Inflammatory macrophage (primary cell): ENCODE measurements at regions not wholly inside any gene's neighbourhood (a gene's known extent, or its start where the extent isn't known, plus 50 kb on each side); places are given as distances from the start of the nearest gene placed in this dataset.
A peak's percentile ranks its signal among the peaks of the same experiment; 100 is the strongest.

Experiments
- DNase-seq, 2 donors: peaks; one replicate each; pipeline ENCODE4 v3.0.0-alpha.2; 2020 to 2022

DNA sequence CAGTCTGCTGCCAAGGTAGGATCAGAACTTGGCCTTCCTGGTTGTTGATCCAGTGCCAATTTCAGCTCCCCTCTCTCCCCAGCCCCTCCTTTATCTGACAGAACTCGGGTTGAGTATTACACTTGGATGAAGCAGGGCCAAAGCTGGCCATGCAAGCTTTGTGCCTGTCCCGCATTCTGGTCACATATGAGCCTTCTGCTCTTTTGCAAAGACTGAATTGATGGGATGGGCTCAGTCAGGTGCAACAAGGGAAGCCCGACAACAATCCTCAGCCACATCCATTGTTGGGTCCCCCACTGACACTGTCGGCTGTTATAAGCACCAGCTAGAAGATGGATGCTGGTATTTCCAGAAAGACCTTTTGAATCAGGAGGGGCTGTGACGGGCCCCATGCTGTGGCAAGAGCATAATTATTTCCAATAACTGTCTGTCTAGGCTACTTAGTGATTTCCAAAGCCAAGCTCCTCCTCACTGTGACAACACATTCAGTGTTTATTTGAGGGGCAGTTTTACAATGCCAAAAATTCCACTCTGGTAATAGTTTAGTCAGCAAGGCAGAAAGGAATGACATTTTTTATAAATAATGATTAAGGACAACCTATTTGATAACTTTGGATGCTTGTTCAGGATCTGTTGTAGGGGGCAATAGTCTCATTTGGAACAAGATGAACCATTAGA is 146.8 kb upstream of the FRMD4B start:
- DNase-seq, result no peak

DNA sequence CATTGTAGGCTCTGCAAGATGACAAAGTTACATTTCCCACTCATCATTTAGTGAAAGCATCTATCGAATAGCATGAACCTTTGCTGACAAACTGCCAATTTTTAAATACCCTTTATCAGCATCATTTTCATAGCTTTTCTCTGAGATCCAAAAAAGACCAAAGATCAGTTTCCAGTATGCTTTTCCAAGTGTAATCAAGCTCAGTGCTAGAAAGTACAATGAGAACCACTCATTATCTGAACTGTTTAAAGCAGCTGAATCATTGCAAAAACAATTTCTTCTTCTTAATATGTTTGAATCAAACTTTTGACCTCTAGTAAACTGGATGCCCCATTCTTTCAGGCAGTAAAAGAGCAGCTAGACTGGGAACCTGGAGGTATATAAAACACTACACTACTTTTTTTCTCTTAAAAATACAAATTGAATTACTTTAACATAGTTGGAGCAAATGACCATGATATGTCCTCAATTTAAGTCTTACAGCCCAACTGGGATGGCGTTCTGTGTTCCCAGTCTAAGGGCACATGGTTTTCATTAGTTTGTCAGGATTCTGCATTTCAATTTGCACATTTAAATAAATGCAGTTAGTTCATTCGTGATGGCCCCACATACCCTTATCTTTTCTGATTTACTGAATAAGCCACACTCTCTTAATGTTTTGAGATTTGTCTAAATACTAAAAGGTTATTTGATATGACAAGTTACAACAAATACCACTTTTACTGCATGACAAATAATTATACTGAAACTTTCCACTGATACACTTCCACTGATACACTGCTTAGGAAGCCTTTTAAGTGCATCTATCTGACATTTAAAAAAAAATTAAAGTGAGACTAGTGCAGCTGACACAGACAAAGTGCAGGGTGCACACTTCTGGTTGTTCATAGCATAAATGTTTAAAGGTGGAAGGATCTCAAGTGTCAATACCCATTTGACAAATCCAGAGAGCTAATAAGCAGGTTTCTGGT is 146.0 kb upstream of the FRMD4B start:
- no peak for DNase-seq

- no peak for DNase-seq
These were observed 144.7 kb upstream of the FRMD4B start for GRCh38 chr3:69530554-69530953.

DNA sequence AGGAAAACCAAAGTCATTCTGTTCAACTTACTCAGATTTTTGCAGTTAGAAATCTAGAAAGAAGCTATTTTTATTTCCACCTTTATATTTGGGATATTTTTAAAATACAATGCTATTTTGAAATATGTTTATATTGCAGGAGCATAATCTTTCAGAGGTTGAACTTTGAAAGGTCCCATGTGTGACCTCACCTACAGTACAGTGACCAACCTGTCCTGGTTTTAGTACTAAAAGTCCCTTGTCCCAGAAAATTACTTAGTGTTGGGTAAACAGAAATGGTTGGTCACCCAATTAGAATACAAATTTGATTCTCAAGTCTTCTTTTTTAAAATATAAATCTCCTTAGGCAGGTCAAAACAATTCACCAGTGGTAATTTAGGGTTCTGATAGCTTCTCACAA is 141.6 kb upstream of the FRMD4B start:
- DNase-seq, result no peak

GRCh38 chr3:69524816-69525215 is 138.9 kb upstream of the FRMD4B start:
- peak; percentile 47 to 58 for DNase-seq

GRCh38 chr3:69521286-69521685 is 135.4 kb upstream of the FRMD4B start:
- peak; percentile 60 to 61 for DNase-seq

GRCh38 chr3:69511361-69511760 is 125.5 kb upstream of the FRMD4B start:
- no peak for DNase-seq

DNA sequence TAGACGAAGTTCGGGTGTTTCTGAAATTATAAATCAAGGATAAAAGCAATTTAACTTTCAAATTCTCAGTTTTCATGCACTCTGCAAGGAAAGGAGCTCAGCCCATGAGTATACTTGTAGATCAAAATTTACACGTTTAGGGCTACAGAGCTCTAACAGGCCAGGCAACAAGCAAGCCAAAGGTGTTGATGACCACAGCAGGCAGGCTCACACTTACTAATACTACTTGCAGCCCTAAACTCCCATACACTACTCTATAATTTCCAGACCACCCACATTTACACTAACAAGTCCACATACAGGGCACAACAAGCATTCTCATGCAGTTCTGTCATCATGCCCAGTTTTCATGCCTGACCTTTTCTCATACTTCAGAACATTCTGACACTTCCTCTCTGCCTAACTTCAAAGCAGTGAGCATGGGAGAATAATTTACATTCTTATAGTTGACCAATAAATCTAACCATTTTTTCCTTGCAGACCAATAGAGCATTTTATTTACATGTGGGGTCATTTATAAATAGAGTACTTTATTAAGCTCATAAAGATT is 124.7 kb upstream of the FRMD4B start:
- peak; percentile 27 to 42 for DNase-seq

DNA sequence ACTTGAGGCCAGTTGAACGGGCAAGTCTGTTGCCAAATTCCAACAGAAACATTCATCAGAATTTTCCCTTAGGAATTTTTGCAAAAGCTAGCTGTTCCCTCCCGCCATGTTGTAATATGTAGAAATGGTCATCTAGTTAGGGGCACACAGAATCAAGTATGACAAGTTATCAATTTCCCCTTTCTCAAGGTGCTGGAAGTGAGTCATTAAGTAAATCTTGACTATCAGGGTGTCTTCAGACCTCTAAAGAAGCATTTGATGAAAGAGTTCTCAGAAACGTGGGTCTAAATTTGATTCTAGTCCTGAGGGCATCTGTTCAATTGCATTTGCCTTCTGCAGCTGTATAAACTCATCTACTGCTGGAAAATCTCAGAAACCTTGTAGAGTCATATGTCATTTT is 123.4 kb upstream of the FRMD4B start:
- DNase-seq, result no peak

DNA sequence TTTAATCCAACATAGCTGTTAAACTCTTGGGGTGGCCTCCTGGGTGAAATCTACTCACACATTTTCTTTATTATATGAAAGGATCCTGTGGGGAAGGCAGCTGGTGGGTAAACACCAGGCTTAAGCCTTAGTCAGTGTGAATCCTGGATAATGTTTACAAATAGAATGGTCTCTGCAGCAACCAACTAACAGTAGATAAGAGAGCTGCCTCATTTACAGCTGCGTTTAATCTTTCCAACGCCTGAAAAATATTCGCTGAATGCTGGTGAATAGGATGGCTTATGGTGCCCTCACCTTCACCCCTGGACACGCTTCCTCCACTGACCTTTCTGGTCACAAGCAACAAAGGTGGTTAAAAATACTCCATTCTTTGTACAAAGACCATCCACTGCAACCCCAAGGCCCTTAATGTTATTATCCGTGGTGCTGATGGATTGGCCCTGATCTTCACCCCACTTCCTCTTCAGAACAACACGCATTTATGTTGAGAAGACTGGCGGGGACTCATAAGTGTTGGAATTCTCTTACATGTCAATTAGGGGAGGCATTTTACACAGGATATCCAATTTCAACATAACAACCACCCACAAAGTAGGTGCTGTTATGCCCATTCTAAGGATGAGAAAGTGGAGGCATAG is 120.0 kb upstream of the FRMD4B start:
- no peak for DNase-seq

- no peak for DNase-seq
These were observed 118.3 kb upstream of the FRMD4B start for GRCh38 chr3:69504232-69504631.

DNA sequence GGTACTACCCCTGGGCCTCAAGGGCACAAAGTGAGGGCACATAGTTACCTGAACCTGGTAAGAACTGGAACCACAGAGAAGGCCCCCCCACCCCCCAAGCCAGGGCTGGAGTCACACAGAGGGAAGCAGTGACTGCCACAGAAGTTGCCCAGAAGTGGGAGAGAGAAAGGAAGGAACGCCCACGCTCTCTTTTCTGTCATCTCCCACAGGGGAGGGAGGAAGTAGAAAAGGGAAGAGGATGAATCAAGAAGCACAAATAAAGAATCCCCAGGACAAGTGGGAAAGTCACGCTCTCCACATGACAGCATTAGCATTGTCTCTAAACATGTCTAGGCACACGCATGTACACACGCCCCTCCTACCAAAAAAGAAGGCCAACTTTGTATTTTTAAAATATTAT is 114.7 kb upstream of the FRMD4B start:
- peak; percentile 95 to 97 for DNase-seq

- DNase-seq, result peak; percentile 33 to 63
These were observed 114.1 kb upstream of the FRMD4B start for GRCh38 chr3:69499899-69500421.

- DNase-seq, result no peak
These were observed 113.5 kb upstream of the FRMD4B start for GRCh38 chr3:69499422-69499821.

DNA sequence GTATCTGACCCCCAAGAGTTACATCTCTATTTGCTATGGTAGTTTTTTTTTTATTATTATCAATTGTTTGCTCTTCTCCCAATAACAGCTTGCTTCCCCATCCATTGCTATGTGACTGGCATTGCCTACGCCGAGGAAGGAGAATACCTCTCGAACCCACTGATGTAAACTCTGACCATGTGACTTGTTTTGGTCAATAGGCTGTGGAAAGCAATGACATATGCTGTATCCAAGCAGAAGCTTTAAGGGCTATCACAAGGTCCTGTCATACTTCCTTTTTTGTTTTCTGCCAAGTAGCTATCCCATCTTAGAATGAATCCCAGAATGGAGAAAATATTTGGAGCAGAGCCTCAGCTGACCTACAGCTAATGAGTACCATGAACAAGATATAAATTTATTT is 111.0 kb upstream of the FRMD4B start:
- DNase-seq, result peak; percentile 64 to 66

DNA sequence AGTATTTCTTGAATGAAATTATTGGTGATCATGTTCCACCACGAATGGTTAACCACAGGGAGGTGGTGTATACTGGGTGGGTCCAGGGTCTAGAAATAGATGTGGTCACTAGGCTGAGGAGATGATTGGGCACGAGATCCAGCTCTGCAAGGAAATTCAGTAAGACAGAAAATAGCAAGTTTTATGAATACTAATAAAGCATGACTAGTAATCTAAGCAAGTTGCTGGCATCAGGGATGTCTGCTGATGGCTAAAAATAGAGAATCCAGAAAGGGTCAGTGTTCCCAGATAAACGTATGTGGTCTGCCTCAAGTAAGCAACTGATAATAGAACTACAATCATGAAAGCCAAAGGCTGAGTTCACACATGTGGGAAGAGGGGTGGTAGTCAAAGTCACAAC is 108.3 kb upstream of the FRMD4B start:
- no peak for DNase-seq

DNA sequence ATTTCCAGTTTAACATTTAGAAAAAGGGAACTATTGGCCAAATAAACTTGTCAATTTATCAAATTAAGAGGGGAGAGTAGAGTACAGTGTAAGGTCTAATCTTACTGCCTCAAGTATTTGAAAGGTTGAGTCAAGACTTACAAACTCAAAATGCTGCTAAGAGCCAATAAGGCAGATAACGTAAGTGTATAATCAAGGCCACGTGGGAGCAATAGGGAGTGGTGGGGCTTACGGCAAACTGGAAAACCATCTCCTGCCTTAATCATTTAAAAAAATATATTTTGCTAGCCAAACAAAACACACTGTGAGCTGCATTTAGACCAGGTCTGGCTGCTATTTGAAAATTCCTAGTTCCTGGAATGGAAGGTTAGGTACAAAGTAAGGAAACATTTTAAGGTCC is 107.3 kb upstream of the FRMD4B start:
- DNase-seq, result no peak

GRCh38 chr3:69491975-69492374 is 106.1 kb upstream of the FRMD4B start:
- no peak for DNase-seq

DNA sequence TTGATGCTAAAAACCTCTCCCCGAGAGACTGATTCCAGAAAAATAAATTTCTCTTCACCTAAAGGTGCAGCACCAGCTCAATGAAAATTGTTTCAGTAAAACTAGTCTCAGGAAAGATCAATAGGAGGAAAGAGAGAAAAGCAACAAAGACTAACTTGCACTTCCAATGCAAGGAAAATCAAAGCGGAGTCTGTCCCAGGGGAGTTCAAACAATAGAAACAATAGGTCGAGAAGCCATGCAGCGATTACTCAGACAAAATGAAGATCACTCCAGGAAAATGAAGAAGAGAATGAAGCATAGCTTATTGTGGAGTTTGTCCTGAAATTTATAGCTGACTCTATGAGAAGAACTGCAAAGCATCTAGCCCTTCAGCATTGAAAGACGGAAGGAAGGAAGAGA is 105.1 kb upstream of the FRMD4B start:
- DNase-seq, result no peak

- peak; percentile 54 to 56 for DNase-seq
These were observed 104.3 kb upstream of the FRMD4B start for GRCh38 chr3:69490235-69490634.

- DNase-seq, result no peak
These were observed 102.1 kb upstream of the FRMD4B start for GRCh38 chr3:69488026-69488425.

- no peak for DNase-seq
These were observed 99.6 kb upstream of the FRMD4B start for GRCh38 chr3:69485489-69485888.
